ENCODE measurements at regions not wholly inside any gene's neighbourhood (a gene's known extent, or its start where the extent isn't known, plus 50 kb on each side); places are given as distances from the start of the nearest gene placed in this dataset.
A peak's percentile ranks its signal among the peaks of the same experiment; 100 is the strongest.

DNA sequence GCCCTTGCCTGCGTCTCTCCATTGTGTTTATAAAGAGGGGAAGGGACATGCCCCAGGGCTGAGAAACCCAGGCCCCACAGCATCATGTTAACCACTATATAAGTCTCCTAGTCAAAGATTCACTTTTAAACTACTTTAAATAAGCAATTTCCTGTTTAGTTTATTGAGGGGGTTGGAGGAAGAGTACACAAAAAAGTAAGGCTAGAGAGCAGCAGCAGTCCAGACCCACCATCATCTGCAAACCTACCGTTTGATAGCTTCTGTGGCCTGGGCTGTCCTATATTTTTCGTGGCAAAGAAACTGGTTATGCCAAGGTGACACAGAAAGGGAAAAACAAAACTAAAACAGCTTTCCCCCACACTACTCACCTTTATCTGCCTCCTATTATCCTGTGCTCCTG is 646.1 kb downstream of the IRS1 start:
- DNase-seq = no peak

DNA sequence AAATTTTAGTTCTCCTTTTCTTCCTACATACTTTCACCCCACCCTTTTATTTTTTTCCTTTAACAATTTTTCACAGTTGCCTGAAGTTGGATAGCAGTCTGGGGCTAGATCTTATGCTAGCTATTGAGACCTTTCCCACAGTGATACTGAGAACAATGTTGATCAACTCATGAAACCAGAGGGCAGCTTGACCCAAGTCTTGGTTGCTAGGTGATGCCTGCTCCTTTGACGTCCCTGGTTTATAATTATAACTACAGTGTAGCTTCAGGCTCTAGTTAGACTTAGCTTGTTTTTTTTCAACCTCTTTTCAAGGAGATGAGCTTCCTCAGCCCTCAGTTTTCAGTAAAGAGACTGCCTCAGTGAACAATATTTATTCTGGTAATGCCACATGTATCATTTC is 648.5 kb downstream of the IRS1 start:
- DNase-seq = no peak

DNA sequence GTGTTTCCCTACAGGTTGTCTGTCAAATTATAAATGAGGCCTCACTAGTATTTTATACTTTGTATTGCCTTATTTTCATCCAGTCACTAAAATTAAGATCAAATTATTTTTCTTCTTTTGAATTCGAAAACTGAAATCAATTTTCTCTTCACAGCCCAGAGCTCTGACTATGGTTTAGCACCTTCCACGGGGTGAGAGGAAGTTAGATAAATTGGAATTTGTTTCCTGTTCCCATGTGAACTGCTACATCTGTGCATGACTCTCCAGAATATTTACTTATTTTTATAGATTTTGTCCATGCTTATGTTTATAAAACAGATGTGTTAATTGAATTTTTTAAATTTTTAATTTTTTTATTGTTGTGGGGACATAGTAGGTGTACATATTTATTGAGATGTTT is 656.5 kb downstream of the IRS1 start:
- DNase-seq = no peak

DNA sequence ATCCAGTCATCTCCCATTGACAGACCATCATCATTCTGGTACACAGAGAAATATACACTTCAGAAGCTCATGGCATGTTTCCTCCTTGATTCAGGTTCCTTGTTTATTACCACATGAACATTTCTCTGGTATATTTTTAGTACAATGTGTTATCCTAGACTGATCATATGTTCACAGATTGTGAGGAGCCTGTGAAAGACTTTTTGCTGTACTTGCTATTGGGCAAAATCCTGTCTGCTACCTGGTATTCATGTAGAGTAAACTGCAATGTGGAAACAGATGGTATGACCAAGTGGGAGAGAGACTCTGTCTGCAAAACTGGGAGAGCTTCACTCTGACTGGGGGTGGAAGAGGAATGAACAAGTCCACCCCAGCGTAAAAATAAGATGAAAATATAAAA is 657.2 kb downstream of the IRS1 start:
- no peak for DNase-seq

DNA sequence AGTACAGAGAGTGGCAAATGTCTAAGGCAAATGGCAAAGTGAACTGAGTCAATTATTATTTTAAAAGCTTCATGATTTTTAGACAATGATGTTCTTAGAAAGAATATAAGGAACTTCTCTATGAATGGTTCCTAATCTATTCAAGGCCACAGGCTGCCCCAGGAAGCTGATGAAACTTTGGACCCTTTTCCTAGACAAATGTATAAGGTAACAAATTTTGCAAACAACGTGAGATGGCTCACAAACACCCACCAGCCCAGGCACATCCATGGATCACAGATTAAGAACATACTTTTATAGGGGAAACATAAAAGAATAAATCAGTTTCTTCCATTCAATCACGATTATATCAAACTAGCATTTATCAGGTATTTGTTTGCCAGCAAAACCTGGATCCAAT is 659.0 kb downstream of the IRS1 start:
- no peak for DNase-seq

DNA sequence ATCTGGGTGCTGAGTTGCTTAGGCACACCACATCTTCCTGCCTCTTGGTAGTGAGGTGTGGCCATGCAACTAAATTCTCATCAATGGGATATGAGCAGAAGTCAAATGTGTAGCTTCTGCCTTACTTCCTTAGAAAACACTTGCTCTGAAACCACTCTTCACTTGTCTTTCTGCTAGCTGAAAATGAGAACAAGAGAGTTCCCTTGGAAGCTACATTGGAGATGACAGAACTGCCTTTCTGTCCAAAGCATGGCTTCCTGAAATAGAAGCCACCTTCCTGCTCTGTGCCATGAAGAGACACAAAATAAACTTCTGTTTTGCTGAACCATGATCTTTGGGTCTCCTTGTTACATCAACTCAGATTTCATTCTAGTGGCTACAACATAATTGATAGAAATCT is 659.9 kb downstream of the IRS1 start:
- no peak for DNase-seq

DNA sequence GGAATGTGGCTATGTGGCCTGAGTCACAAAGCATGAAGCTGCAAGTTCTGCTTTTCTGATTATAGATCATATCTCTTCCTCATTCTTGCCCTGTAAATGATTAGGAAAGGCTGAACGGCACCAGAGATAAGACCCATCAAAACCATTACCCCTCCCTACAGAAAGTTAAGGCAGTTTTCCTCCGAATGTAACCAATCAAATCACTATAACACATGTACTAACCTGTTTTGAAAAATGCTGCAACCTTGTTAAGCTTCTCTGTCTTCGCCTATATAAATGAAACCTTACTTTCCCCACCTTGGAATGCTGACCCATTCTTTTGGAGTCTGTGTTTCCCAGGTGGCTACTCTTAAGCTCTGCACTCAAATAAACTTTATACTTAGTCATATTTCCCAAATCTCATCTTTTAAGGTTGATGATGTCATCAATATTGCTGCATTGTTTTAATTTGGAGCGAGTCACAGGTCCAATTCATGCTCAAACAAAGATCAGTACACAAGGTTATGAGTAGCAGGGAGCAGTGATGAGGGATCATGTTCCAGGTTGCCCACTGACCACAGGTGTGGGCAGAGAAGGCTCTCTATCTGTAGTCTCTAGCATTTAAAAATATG is 662.3 kb downstream of the IRS1 start:
- no peak for DNase-seq

DNA sequence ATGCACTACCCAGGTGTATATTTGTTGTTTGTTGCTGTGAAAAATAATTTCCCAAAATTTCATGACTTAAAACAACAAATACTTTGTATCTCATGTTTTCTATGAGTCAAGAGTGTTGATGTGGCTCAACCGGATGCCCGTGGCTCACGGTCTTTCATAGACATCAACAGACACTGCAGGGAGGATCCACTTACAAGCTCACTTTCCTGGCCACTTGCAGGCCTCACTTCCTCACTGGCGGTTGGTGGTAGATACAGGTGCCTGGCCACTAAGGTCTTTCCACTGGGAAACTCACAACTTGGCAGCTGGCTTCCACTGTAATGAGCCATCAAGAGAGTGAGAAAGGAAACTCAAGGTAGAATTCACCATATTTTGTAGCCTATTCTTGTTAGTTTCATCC is 662.9 kb downstream of the IRS1 start:
- DNase-seq = no peak

DNA sequence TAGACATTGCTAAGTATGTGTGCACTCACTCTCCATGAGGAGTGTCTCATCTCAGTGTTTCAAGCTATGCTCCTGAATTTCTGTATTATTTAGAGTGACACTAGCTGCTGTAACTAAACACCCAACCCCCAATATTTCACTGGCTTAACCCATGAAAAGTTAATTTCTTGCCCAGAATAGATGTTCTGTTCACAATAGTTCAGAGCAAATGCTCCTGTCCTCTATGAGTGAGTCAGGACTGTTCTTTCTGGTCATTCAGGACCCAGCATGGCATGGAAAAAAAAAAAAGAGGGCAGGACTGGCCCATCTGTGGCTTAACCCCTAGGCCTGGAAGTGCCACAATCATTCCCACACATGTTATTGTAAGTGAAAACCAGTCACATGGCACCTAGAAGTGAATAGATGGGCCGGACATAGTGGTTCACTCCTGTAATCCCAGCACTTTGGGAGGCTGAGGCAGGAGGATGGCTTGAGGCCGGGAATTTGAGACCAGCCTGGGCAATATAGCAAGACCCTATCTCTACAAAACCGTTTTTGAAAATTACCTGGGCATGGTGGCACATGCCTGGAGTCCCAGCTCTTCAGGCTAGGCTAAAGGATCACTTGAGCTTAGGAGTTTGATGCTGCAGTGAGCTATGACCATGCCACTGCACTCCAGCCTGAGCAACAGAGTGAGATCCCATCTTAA is 663.6 kb downstream of the IRS1 start:
- no peak for DNase-seq

DNA sequence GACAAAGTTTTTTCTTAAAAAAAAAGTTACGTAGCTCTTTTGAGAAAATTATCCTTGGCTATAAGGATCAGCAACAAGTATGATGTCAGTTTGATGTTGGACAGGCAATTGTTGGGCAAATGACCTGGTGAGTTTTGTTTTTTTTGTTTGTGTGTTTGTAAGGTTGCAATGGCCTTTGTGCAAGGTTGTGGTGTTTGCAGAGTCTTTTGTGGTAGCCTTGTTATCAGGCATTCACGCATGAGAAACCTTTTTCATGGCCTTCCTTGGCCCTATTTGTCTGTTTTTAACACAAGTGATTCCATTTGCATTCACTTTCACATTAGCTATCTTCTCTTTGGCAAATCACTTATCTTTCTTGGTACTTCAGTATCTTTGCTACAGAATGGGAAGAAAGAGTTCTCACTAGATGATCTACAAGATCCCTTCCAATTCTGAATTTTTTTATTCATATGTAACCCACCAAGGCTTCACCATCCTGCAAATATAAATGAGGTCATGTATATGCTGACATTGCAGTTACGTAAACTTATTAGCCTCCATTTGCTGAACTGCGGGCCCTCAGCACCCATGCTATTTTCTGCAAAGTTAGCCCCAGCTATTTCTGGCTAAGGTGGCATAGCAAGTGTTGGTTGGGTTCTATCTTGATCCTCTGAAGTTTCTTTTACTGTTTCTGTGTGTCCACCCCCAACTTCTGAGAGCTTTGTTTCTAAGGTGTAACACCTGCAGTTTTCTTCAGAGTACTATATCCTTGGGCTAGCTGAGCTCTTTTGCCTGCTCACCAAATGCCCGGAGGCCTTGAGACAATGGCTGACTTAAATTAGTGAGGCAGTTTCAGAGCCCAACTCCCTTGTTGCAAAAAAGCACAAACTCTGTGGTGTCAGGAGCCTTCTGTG is 667.1 kb downstream of the IRS1 start:
- DNase-seq = no peak

DNA sequence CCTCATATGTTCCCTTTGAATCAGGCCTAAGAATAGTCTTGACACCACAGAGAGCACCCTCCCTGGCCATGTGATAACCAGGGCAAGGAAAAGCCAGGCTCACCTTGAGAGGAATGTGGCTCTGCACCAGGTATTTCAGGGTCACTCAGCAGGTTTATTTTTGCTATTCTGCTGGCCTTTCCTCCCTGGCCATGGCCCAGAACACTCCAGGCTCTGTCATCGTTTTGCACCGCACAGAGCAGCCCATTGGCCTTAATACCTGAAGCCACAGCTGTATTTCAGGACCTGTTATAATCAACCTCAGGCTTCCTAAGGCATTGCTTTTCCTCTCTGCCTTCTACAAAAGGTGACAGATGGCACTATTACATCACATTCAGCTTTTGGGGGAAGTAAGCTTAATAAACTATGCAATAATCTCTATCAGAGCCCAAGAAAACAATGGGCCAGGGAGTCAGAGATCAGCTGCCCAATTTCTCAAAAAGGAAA is 668.3 kb downstream of the IRS1 start:
- no peak for DNase-seq

DNA sequence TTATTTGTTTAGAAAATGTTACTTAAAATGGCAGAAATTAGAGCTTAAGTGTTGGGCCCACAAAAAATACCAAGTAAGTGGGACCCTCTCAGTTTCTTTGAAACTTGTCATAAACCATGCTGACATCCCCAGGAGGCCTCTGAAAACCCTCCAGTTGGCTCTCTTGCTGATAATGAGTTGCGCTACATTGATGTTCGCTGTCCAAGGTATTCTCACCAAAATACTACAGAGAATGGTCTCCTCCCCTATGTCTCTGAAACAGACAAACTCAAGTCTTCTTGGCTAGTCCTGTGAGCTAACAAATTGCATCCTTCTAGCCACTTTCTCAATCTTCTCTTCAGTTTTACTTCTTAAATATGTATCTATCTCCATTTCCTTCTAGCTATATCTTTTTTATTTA is 669.4 kb downstream of the IRS1 start:
- DNase-seq = no peak

DNA sequence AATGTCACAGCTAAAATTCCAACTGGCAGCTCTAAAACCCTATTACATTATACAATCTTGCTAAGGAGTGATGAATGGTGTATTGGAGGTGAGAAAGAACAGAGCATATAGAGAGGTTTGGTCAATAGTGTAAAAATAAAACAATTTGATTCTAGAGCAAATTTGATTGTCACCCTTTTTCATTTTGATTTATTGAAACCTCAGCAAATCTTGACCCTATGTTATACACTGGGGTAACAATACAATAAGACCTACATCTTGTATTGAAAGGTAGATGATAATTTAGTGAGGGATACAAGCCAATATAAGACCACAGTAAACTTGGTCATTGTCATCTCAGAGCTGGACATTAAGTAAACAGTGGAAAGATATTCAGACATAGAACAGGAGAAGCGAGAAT is 671.9 kb downstream of the IRS1 start:
- DNase-seq = no peak

DNA sequence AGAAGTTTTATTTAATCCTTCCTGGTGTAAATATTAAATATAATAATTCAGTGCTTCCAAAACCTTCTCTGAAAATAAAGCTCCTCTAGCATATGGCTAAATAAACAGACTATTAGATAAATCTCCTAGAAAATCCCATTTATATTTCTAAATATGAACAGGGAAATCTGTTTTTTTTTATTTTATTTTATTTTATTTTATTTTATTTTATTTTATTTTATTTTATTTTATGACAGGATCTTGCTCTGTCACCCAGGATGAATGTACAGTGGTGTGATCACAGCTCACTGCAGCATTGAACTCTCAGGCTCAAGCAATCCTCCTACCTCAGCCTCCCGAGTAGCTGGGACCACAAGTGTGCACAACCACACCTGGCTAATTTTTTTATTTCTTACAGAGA is 673.5 kb downstream of the IRS1 start:
- DNase-seq = no peak

DNA sequence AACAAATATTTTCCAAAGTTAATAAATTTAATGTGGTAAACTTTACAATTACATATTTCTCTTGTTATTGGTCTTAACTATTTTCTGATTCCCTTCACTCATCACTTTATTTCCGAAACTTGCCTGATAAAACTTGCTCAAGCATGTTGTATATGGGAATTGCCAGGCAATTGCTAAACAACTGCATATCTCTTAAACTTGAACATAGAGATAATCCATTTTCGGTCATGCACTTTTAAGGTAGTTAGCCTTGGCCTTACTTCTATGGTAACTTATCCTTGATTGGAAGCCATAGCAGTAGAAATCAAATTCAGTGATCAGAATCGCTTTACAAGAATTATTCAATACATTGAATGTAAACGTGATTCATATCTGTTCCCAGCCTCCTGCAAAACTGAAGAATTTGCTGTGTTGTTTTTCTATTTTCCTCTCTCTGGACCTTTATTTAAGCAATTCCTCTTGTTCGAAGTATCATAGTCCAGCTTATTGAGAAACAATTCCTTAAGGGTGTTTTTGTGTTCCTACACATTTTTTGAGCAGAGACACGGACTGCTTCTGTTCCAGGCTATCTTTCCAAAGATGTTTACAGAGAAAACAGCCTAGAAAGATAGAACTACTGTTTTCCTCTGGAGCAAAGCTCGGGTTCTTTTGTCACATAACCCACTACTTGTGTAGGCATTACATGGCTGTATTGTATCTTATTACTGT is 674.3 kb downstream of the IRS1 start:
- DNase-seq = no peak

DNA sequence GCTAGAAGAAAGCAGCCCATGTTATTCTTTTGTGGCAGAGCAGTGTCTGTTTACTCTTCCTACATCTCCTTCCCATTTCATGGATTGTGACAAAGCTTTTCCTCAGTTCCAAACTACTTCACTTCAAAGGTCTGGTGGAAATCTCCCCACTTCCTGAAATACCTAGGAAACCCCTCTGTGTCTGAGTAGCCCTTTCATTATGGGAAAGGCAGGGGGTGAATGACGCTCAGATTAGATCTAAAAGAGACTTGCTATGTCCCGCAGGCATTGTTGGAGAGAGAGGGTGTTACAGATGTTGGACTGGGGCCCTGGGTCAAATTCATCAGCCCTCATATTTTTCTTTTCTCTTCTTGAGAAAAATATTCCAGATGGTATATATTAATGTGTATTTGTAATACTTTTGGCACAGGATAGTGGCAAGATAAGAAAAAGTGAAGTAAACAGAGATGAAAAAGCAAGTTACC is 675.0 kb downstream of the IRS1 start:
- no peak for DNase-seq

DNA sequence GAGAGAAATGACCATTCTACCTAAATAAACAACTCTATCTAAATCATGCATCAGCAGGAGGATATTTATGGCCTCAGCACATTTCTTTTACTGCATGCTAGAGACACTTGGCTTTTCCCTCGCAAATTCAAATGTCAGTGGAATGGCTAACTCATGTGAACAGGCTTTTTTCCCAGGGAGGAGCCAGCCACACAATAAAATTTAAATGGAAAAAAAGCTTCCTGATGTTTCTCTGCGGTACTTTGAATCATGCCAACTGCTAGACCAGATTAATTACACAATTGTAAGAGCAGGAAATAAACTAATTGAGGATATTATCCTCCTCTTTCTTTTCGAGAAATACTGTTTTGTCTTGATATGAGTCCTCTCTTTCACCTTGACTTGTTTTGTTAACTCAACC is 676.3 kb downstream of the IRS1 start:
- no peak for DNase-seq

DNA sequence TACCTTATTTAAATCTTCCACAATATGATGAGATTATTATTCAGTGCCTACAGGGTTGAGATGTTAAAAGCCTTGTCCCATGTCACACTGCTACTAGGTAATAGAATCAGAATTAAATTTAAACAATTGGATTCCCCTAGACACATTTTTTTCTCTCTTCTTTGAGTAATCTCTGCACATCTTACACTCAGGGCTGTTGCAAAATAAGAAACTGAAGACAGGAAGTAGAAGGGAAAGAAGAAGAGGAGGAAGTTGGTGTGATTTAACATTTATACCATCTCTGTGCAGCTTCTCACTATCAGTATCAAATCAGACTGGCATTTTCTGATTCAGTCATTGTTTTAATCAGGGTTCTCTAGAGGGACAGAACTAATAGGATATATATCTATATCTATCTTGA is 677.6 kb downstream of the IRS1 start:
- DNase-seq = no peak

DNA sequence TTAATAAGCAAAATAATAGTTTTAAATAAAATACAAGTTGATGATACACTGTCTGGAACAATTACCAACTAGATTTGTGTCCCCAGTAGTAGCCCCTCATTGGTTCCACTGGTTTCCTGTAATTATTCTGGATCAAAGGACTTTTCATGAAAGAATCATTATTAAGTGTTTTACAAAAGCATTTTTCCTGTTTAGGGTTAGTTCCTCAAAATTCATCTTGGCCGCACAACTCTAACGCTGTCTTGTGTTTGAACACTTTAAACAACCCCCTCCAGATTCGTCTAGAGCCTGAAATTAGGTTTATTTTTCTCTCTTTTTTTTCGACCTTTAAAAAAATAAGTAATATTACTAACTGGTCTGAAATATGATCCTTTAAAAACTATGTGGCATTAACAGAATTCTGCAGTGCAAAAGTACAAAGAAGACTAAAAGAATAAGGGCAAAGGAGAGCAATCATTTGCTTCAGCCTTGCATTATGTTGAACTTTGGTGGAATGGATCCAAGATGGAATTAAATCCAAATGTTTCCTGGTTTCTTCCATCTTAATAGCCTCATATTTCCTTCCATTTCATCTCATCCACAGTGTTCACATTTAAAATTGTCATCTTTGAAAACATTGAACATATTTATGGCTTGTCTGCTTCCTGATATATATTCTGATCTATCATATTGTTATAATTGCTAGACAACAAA is 678.4 kb downstream of the IRS1 start:
- DNase-seq = no peak

DNA sequence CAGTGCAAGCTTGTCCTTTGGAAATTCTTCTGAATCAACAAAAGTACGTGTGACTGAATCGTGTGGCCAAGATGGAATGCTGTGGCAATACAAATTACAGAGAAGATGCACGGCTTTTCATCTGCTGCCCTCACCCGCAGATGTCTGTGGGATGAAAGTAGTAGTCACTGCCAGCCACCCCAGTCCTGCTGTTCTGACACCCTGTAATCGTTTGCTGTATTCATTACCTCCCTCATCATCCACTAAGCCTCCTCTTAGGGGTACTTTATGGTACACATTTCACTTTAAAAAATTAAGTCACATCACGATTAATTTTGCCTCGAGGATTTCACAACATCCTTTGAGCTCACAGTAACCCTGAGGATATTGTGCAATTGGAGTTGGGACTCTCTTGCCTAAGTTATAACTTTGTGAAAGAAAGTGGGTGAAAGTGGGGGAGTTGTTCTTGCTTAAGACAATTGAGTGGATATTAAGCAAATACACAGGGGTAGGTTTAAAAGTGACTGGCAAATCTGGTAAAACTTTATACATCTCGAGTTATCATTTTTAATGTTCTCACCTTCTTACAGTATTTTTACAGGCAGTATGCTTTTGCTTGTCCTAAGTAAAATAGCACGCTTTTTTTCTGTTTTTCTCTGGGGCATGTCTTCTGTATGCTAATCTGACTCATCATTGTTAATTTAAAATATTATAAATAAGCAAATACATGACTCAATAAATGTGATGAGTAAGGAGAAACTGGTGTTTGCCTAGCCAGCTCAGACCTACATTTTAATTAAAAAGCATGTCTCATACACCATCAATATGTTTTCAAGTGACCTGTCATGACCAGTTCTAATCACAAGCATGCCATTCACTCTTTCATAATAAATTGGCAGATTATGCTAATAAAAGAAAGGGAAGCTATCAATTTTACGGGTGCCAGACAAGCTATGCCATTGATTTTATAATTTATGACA is 680.9 kb downstream of the IRS1 start:
- DNase-seq = peak; percentile 2 to 7

DNA sequence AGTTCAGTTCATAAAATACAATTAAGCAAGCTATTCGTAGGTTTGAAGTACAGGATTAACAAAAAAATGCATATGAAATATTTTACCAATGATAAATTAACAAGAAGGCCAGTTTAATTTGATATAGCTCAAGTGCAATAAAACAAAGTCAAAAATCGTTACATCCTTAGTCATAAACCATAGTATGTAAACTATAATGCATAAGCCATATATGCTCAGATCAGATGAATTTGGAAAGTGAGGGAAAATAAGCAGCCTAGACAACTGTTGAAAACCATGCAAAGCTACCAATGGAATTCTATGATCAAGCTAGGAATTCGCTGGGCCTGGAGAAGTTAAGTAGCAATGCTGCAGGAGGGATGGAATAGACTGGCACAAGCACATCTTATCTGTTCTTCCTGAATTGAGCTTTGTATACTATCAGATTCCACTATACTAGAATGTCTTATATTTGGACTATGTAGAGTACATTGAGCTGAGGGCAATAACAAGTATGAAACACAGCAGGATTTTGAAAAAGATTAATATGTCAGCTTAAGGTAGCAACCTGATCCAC is 682.0 kb downstream of the IRS1 start:
- no peak for DNase-seq

Measured in SHP77 (cell line).